NCI-H460 (cell line): ENCODE measurements at regions not wholly inside any gene's neighbourhood (a gene's known extent, or its start where the extent isn't known, plus 50 kb on each side); places are given as distances from the start of the nearest gene placed in this dataset.
A peak's percentile ranks its signal among the peaks of the same experiment; 100 is the strongest.
"Not testable (repeated sequence)": the region's sequence is repeated elsewhere in the genome, so short reads cannot be mapped to it uniquely, and the experiment has no call there.

ENCODE experiments used
- DNase-seq: peaks from one replicate; pipeline ENCODE4 v3.0.0-alpha.2; 2016; ENCODE audit warnings: low read depth; ENCODE audit errors: extremely low read depth

- DNase-seq, result no peak
Observed at GRCh38 chr12:37666069-37666781, 650.3 kb upstream of the ALG10B start.

GRCh38 chr12:37668557-37668956 is 648.0 kb upstream of the ALG10B start:
- DNase-seq, result not testable (repeated sequence)

- peak; percentile 5 for DNase-seq
Observed at GRCh38 chr12:37672655-37673260, 643.8 kb upstream of the ALG10B start.

GRCh38 chr12:37720846-37721245 is 595.7 kb upstream of the ALG10B start:
- no peak for DNase-seq

DNA sequence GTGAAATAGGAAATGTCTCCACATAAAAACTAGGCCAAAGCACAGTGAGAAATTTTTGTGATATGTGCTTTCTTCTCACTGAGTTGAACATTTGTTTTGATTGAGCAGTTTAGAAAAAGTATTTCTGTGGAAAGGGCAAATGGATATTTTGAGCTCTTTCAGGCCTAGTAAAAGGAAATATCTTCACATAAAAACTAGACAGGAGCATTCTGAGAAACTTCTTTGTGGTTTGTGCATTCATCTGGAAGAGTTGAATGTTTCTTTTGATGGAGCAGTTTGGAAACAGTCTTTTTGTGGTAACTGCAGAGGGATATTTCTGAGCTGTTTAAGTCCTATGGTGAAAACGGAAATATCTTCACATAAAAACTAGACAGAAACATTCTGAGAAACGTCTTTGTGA is 582.7 kb upstream of the ALG10B start:
- no peak for DNase-seq
